Gastrocnemius medialis (tissue), 4 donors: ENCODE measurements at regions not wholly inside any gene's neighbourhood (a gene's known extent, or its start where the extent isn't known, plus 50 kb on each side); places are given as distances from the start of the nearest gene placed in this dataset.

ENCODE experiments used
- ATAC-seq, 2 donors: fragments of 150-250 bp; one replicate each; pipeline ENCODE4 v1.9.1; 2016
- DNase-seq, 2 donors: peaks; one replicate each; pipeline ENCODE4 v3.0.0-alpha.2; 2019
- H3K27ac ChIP-seq, 4 donors: fragments of 200-600 bp; sonication (generic); 1 replicate in 1 of 4; 2 replicates in 3 of 4; pipeline ENCODE4 v1.5.1; 2016 to 2018; ENCODE audit warnings: mild to moderate bottlenecking in 2 of 4, moderate library complexity in 1 of 4
- H3K27me3 ChIP-seq, 3 donors: fragments of 200-600 bp; sonication (generic) in 2 of 3; 1 replicate in 1 of 3; 2 replicates in 2 of 3; pipeline versions ENCODE4 v1.5.1 to v1.6.0; 2016 to 2019; ENCODE audit warnings: mild to moderate bottlenecking in 1 of 3, moderate library complexity in 1 of 3
- H3K36me3 ChIP-seq, 2 donors: fragments of 200-600 bp; sonication (generic) in 1 of 2; one replicate each; pipeline ENCODE4 v1.5.1; 2017 to 2018
- H3K4me1 ChIP-seq, 2 donors: fragments of 200-600 bp; sonication (generic) in 1 of 2; one replicate each; pipeline ENCODE4 v1.5.1; 2016 to 2017; ENCODE audit warnings: mild to moderate bottlenecking in 2 of 2
- H3K4me3 ChIP-seq, 4 donors: fragments of 200-600 bp; sonication (generic) in 3 of 4; 1 replicate in 1 of 4; 2 replicates in 3 of 4; pipeline ENCODE4 v1.5.1; 2016 to 2019; ENCODE audit warnings: mild to moderate bottlenecking in 2 of 4
- H3K9me3 ChIP-seq, 3 donors: fragments of 200-600 bp; sonication (generic) in 2 of 3; 1 replicate in 1 of 3; 2 replicates in 2 of 3; pipeline ENCODE4 v1.5.1; 2016 to 2019
- POLR2A ChIP-seq, 2 donors: fragments of 450-650 bp; IDR thresholded peaks; one replicate each; pipeline ENCODE4 v1.6.1; 2017; ENCODE audit warnings: antibody characterized with exemption in 2 of 2, mild to moderate bottlenecking in 2 of 2, moderate library complexity in 2 of 2
- in situ Hi-C, 4 donors: fragments of 200-750 bp; cut with MboI; loops; one replicate each; pipeline versions ENCODE4 v1.15.0 to v1.8.0; 2017; ENCODE audit warnings: low sequenced_read_pairs in 4 of 4
- intact Hi-C: fragments of 100-400 bp; cut with DNase I; formaldehyde crosslinking; loops from one replicate; pipeline ENCODE4 v1.15.1; 2023; ENCODE audit warnings: low total_unique reads
- TF ChIP-seq, protein P1 (sequence below), 5 experiments: fragments of 450-650 bp in 3 of 5; fragments of 200-600 bp in 2 of 5; sonication (generic) in 2 of 5; IDR thresholded peaks in 4 of 5; conservative IDR thresholded peaks in 1 of 5; 1 replicate in 4 of 5; 2 replicates in 1 of 5; pipeline ENCODE4 v1.5.1; 2016 to 2019; ENCODE audit warnings: antibody characterized with exemption in 5 of 5, mild to moderate bottlenecking in 3 of 5, moderate library complexity in 3 of 5

DNA sequence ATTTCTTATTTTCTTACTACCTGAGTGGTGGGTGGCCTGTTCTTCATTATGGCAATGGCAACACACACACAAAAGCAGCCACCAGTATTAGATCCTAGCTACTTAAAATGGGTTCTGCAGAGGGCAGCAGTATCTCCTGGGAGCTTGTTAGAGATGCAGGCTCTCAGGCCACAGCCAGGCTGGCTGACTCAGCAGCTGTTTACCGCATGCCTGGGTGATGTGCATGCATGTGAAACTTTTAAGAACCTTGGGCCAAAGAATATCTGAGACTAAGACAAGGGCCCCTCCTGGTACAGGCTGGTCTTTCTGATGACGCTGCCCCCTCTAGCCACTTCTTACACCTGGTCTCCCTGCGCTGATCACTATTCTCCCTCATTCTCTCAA, 399.0 kb downstream of the MED10 start:
- no peak for ATAC-seq
- TF ChIP-seq, protein P1, sequence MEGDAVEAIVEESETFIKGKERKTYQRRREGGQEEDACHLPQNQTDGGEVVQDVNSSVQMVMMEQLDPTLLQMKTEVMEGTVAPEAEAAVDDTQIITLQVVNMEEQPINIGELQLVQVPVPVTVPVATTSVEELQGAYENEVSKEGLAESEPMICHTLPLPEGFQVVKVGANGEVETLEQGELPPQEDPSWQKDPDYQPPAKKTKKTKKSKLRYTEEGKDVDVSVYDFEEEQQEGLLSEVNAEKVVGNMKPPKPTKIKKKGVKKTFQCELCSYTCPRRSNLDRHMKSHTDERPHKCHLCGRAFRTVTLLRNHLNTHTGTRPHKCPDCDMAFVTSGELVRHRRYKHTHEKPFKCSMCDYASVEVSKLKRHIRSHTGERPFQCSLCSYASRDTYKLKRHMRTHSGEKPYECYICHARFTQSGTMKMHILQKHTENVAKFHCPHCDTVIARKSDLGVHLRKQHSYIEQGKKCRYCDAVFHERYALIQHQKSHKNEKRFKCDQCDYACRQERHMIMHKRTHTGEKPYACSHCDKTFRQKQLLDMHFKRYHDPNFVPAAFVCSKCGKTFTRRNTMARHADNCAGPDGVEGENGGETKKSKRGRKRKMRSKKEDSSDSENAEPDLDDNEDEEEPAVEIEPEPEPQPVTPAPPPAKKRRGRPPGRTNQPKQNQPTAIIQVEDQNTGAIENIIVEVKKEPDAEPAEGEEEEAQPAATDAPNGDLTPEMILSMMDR (IDR thresholded peaks at IDR 0.05 in 4 of 5, conservative IDR thresholded peaks at IDR 0.05 in 1 of 5): no peak
- TF ChIP-seq POLR2A (IDR thresholded peaks at IDR 0.05): no peak
- in situ Hi-C loops: no loop called here
- H3K4me1 ChIP-seq: no peaks in the 10 kb centered on the region
- no peak overlapping the region for H3K27ac ChIP-seq
- no peaks in the 10 kb centered on the region for H3K36me3 ChIP-seq
- intact Hi-C loops: no loop called here
- no peak overlapping the region for H3K4me3 ChIP-seq
- DNase-seq: no peak
- H3K27me3 ChIP-seq: peaks cover 0 to 2% (median 0%) of the 10 kb centered on the region in 3 donors
- no peaks in the 10 kb centered on the region for H3K9me3 ChIP-seq

GRCh38 chr5:5978501-5979376, 399.6 kb downstream of the MED10 start:
- Histone ChIP-seq H3K27ac (no peak overlapping the region), H3K27me3 (peaks cover 0 to 2% (median 0%) of the 10 kb centered on the region in 3 donors), H3K9me3 (no peaks in the 10 kb centered on the region), H3K4me3 (no peak overlapping the region), H3K4me1 (no peaks in the 10 kb centered on the region), H3K36me3 (no peaks in the 10 kb centered on the region)
- in situ Hi-C loops: no loop called here
- DNase-seq (no peak), ATAC-seq (no peak)
- TF ChIP-seq POLR2A (IDR thresholded peaks at IDR 0.05): no peak
- TF ChIP-seq, protein P1 (IDR thresholded peaks at IDR 0.05 in 4 of 5, conservative IDR thresholded peaks at IDR 0.05 in 1 of 5): no peak
- intact Hi-C loops: no loop called here

DNA sequence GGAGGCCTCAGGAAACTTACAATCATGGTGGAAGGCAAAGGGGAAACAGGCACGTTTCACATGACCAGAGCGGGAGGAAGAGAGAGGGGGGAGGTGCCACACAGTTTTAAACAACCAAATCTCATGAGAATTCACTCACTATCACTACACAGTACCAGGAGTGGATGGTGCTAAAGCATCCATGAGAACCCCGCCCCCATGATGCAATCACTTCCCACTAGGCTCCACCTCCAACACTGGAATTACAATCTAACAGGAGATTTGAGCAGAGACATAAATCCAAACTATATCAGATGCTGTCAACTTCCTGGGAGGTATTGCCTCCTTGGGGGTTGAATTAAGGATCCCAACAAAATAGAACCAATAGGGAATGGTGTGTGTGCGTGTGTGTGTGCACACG, 407.1 kb downstream of the MED10 start:
- Histone ChIP-seq H3K27ac (no peak overlapping the region), H3K36me3 (no peaks in the 10 kb centered on the region), H3K4me3 (no peak overlapping the region), H3K9me3 (no peaks in the 10 kb centered on the region), H3K4me1 (no peaks in the 10 kb centered on the region), H3K27me3 (no peaks in the 10 kb centered on the region)
- in situ Hi-C loops (no loop called here), intact Hi-C loops (no loop called here)
- ATAC-seq: no peak
- DNase-seq: no peak
- TF ChIP-seq, protein P1 (IDR thresholded peaks at IDR 0.05 in 4 of 5, conservative IDR thresholded peaks at IDR 0.05 in 1 of 5): no peak
- no peak for TF ChIP-seq POLR2A (IDR thresholded peaks at IDR 0.05)

GRCh38 chr5:5969942-5970483, 408.3 kb downstream of the MED10 start:
- intact Hi-C loops (no loop called here), in situ Hi-C loops (no loop called here)
- Histone ChIP-seq H3K27ac (no peak overlapping the region), H3K27me3 (no peaks in the 10 kb centered on the region), H3K9me3 (no peaks in the 10 kb centered on the region), H3K4me1 (no peaks in the 10 kb centered on the region), H3K4me3 (no peak overlapping the region), H3K36me3 (no peaks in the 10 kb centered on the region)
- DNase-seq (no peak), ATAC-seq (no peak)
- no peak for TF ChIP-seq POLR2A (IDR thresholded peaks at IDR 0.05)
- TF ChIP-seq, protein P1 (IDR thresholded peaks at IDR 0.05 in 4 of 5, conservative IDR thresholded peaks at IDR 0.05 in 1 of 5): no peak
